HG03103 (cell line): ENCODE measurements at regions not wholly inside any gene's neighbourhood (a gene's known extent, or its start where the extent isn't known, plus 50 kb on each side); places are given as distances from the start of the nearest gene placed in this dataset.

Experiments
- ATAC-seq: cut with Tn5 transposase; IDR thresholded peaks from one replicate; pipeline ENCODE4 v1.9.1; 2021; ENCODE audit warnings: low read depth; ENCODE audit not compliant: unreplicated experiment

DNA sequence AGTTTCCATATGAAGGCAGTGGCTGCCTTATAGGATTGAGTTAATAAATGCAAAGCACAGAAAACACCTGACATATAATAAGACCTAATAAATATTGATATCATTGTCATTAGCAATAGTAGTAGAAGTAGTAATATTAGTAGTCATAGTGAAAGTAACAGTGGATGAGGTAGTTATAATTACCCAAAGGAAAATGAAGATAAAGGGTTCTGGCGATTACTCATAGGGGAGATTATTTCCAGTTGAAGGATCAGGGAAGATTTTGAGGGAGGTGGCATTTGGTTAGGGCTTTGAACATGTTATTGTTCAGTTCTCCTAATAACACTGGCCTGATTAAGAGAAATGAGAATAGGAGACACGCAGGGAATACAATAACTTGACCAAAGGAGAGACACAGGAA is 131.9 kb upstream of the GPRIN3 start:
- ATAC-seq = no peak

GRCh38 chr4:89438102-89438831 is 130.7 kb upstream of the GPRIN3 start:
- ATAC-seq = peak; percentile 59

- peak; percentile 69 for ATAC-seq
These were observed 126.9 kb upstream of the GPRIN3 start for GRCh38 chr4:89434364-89434988.

- ATAC-seq = no peak
These were observed 120.2 kb upstream of the GPRIN3 start for GRCh38 chr4:89427782-89428181.

- ATAC-seq = no peak
These were observed 117.4 kb upstream of the GPRIN3 start for GRCh38 chr4:89425023-89425422.

DNA sequence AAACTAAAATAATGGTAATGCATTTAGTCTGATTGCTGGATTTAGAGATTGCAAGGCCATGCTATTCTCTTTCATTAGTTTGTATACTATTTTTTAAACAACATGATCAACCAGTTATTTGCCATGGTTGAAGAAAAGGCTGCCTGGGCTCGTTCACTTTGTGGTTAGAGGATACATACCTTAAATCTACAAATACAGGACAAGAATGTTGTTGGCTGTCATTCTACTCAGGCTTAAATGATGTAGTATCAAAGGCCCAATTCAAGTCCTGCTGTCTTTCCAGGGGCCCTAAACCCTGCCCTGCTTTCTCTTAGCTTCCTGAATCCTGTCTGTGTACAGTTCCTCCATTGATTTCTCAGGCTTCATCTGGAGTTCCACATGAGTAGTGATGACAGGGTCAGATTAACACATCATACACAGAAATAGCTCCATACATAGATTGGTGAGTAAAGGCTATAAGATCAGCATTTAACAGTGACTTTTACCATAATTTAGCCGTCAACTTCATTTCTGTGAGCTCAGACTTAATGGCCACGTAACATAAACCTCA is 114.9 kb upstream of the GPRIN3 start:
- no peak for ATAC-seq

DNA sequence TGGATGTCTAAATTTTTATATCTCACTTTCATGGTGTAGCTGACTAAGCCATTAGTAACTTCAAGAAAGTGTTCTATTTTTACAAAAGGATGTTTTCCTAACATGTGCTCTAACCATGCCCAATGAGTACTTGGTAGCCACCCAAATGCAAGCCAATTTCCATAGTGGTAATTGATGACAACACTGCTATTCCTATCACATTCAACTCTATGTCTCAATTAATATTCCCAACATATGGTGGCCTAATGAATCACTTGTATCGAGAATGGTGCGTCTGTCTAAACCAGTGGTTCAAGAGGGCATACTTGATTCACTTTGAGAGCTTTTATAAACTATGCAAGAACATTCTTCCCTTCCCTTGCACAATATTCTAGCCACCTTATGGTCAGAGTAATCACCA is 112.9 kb upstream of the GPRIN3 start:
- ATAC-seq = no peak

GRCh38 chr4:89419111-89419695 is 111.6 kb upstream of the GPRIN3 start:
- ATAC-seq = no peak

- ATAC-seq = no peak
These were observed 109.4 kb upstream of the GPRIN3 start for GRCh38 chr4:89416960-89417359.

GRCh38 chr4:89413518-89413917 is 105.9 kb upstream of the GPRIN3 start:
- ATAC-seq = no peak

DNA sequence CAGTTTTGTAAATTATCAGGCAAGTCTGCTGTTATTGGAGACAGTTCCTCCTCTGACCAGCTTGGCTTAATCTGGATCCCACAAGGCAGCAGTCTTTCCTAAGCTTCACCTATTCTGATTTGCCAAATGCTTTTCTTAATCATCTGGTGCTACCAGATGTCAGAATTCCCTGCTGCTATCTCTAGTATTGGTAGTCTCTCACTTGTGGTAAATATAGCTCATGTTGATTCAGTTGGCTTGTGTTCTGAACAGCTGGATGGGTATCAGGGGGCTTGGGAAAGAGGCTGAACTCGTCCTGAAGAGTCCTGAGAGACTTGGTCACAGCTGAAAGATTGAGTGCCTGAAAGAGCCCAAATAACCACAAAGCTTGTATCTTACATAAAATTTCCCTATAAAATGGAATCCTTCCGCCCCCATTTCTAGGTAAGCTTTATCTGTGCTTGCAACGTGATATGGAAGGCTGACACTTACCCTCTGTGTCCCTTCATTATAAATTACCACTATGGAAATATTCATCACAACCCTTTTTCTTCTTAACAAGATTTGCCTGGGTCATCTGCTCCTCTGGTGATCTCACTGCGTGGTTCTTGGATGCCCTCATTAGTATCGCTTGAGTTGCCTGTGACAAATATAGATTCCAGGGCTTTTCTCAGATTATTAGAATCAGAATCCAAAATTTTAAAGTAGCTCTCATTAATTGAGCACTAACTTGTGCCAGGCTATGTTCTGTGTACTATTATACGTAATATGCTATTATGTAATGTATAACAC is 104.1 kb upstream of the GPRIN3 start:
- no peak for ATAC-seq

GRCh38 chr4:89410687-89411086 is 103.1 kb upstream of the GPRIN3 start:
- ATAC-seq = no peak

GRCh38 chr4:89404530-89404929 is 96.9 kb upstream of the GPRIN3 start:
- ATAC-seq = no peak

- ATAC-seq = no peak
These were observed 96.2 kb upstream of the GPRIN3 start for GRCh38 chr4:89403826-89404225.

DNA sequence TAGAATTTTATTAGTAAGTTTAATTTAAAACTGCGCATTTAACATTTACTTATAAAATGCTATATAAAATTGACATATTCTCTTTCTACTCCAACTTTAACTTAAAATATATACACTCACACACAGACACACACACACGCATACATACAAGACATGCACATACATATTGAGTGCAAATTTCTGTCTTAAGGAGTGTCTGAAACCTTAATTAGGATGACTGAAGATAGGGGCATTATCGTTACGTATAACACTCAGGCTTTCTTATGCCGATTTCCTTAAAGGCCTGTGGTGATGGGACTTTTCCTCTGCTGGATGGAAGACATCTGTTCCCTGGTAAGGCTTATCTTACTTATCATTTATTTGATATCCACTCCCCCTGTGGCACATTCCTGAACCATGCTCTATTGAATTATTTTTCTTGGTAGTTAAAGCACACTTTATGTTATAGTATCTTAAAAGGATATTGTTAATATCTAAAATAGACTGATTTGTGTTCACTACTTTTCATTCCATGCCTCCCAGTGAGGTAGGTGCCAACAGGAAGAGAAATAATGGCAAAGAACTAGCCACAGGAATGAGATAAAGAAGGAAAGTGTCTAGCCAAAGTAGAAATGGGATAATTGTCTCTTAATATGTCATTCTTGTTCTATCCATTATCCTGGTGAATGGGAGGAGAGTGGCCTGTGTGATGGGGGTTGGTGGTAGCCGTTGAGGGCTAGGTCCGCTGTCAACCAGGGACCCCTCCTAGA is 92.9 kb upstream of the GPRIN3 start:
- no peak for ATAC-seq

DNA sequence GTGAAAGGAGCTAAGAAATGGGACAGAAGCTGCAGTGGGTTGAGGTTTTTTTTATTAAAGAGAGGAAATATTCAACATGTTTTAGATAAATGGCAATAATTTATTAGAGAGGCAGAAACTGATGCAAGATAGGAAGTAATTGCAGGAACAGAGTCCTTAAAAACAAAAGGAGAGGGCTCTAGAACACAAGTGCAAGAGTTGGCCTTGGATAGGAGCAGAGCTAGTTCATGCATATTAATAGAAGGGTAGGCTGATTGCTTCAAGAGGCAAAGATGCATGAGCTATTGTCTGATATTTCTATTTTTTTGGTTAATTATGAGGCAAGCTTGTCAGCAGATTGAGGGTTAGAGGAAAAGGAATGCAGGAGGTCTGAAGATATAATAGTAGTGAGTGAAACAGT is 91.0 kb upstream of the GPRIN3 start:
- ATAC-seq = no peak

- ATAC-seq = no peak
These were observed 90.5 kb upstream of the GPRIN3 start for GRCh38 chr4:89398146-89398545.

GRCh38 chr4:89397441-89397840 is 89.8 kb upstream of the GPRIN3 start:
- ATAC-seq = no peak

DNA sequence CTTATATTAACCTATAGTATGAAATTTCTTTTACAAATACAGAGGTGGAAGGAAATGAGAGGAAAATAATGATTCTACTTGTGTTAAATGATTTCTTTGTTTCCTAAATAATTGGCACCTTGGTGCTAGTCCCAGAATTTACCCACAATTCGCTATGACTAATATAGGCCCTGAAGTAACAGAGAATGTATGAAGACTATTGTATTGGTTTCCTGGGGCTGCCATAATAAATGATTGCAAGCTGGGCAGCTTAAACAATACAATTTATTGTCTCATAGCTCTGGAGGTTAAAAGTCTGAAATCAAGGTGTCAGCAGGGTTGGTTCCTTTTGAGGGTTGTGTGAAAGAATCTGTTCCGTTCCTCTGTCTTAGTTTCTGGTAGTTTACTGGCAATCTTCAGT is 74.8 kb upstream of the GPRIN3 start:
- no peak for ATAC-seq

- ATAC-seq = no peak
These were observed 73.4 kb upstream of the GPRIN3 start for GRCh38 chr4:89380980-89381379.
